ENCODE measurements at regions not wholly inside any gene's neighbourhood (a gene's known extent, or its start where the extent isn't known, plus 50 kb on each side); places are given as distances from the start of the nearest gene placed in this dataset.

- TF ChIP-seq CTCF (IDR thresholded peaks at IDR 0.05) = no peak
- no peak for TF ChIP-seq POLR2A (IDR thresholded peaks at IDR 0.05)
These were observed 305.8 kb upstream of the IGFBP3 start for GRCh38 chr7:46226860-46227259.

Data from heart left ventricle (tissue), 13 donors.